Activated T-cell treated with anti-CD3 and anti-CD28 coated beads for 4 hours (primary cell): ENCODE measurements at regions not wholly inside any gene's neighbourhood (a gene's known extent, or its start where the extent isn't known, plus 50 kb on each side); places are given as distances from the start of the nearest gene placed in this dataset.
"Not testable (repeated sequence)": the region's sequence is repeated elsewhere in the genome, so short reads cannot be mapped to it uniquely, and the experiment has no call there.

ENCODE experiments used
- DNase-seq: peaks from one replicate; pipeline ENCODE4 v3.0.0-alpha.2; 2020

DNA sequence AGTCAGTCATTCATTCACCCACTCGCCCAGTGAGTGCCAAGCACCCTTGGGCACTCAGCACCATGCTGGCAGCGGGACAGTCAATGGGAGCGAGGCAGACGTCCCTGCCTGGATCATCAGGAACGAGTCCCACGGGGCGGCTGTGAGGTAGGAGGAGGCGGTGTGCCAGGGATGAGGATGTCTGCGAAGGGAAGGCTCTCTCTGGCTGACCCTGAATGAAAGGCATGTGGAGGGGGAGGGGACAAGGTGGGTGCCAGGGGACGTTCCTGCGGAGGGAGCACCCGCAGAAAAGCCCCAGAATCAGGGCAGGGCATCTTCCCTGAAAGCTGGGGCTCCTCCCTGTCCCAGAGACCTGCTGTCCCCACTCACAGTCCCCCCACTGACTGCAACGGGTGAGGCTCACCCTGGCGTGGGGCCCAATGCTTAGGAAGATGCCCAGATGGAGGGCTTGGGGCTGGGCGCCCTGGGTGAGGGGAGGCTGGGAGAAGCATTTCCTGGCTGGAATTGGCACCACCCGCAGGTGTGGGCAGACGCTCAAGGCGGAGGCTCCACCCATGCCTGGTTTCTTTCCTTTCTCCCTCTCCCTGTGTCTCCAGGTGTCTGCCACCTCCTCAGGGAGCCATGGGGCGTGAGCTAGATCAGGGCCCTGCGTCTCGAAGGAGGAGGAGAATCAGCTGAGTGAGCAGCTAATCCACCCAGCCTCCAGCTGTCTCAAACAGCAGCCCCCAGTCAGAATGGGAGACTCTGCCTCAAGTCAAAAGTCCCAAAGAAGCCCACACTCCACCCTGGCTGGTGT lies 179.0 kb upstream of the PPP1R26 start:
- DNase-seq, result no peak

DNA sequence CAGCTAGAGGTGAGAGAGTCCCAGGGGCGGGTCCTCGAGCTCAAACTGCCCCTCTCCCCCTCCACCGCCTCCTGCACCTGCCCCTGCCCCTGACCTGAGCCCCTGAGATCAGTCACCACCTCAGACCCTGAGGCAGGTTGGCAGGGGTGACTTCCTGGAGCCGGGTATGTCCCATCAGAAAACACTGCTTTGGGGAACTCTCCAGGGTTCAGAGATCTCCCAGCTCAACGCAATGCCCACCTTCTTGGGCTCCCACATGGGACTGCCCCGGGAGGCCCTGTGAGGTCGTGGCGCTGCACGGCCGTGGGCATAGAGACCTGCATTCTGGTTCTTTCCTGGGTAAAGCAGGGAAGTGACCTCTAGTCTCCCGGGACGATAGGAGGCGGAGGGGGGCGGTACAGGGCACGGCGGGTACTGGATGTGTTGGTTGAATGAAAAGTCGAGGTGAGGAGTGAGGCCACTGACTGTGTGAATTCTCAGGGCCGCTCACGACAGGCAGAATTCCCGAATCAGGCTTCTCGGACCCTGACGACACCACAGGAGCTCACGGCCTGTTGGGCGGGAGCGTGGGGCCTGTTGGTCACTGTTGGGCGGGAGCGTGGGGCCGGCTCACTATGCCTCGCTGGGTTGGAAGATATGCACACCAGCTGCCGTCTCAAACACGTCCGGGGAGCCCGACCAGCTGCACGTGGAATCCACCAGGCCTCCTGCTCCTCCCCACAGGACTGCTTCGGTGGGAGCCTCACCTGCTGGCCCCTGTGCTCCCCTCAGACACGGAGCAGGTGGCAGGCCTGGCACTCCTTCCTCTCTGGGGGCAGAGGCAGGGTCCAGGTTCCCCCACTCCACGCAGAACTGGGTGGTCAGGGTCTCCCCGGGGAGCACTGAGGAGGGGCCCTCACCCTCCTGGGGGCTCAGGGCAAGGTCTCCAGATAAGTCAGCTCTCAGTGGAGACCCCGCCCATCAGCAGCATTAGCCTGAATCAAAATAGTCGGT lies 178.0 kb upstream of the PPP1R26 start:
- DNase-seq, result no peak

DNA sequence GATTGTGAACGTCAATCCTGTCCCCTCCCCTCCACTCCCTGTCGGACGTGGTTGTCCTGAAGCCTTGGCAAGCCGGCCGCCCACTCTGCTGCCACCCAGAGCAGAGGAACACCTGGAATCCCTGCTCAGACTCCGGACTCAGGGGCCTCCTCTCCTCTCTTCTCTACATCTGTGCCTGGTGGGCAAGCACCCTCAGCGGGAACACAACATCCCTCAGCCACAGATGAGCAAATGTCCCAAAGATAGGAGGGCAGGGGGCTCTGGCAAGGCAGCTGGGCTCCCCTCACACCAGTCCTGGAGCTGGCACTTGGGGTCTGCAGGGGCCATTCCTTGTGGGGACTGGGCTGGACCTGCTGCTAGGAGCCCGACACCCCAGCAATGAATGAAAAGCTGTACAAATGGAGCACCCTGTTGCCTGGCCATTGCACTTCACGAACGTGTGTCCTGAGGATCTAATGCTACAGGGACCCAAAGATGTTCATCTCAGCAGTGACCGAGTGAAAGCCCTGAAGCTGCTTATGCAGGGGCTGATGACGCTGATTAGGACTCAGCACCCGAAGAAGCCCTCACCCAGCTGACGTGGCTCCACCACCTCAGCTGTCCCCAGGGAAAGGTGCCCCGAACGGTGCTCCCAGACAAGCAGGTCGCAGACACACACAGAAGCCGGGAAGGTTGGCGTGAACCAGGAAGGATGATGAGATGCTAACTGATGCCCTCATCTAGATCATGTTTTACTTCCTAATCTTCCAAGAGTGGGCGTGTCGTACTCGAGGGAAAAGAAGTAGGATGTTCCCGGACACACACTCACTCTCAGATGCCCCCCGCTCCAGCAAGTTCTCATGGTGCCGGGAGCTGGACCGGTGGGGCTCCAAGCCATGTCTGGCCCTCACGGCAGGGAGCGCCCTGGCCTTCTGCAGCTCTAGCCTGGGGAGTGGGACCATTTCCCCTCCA lies 177.0 kb upstream of the PPP1R26 start:
- no peak for DNase-seq

DNA sequence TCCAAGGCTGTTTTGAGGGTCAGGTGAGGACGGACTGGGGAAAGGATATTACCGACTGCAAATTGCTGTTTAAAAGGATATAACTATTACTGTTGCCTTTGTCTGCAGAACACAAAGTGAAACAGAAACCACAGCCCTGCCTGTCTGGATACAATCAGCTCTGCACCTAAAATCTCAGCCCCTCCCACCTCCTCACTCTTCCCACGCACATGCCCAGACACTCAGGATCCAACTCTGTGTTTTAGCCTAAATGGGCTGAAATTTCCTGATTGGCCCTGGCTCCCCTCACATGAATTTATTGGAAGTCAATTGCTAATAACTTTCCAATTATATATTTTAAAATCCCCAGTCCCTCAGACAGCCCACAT lies 176.3 kb upstream of the PPP1R26 start:
- DNase-seq, result no peak

DNA sequence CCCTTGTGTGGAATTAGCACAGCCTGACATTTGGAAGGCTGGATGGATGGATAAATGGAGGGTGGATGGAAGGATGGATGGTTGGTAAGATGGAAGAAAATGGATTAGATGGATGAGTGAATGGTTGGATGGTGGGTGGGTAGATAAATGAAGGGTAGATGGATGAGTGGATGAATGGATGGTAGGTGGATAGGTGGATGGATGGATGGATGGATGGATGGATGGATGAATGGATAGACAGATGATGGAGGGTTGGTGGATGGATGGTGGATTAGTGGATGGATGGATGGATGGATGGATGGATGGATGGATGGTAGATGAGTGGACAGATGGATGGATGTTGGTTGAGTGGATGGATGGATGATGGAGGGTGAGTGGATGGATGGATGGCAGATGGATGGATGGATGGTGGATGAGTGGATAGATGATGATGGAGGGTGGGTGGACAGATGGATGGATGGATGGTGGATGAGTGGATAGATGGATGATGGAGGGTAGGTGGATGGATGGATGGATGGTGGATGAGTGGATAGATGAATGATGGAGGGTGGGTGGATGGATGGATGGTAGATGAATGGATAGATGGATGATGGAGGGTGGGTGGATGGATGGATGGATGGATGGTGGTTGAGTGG lies 175.6 kb upstream of the PPP1R26 start:
- no peak for DNase-seq

DNA sequence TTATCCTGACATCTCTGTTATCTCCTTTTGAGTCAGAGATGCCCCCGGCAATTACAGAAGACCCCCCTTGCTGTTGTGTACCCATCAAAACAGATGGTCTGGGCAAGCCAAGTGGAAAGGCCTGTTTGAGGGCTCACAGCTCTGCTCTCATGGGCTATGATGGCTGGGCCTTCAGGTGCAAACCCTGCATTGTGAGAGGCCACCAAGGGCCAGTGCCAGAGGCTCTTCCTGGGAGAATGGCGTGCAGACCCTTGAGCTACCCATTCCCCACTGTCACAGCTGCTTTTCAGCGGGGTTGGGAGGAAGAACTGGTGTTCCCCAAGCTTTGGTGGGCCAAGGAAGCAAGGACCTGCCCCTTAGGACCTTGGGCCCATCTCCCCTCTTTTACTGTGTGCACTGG lies 174.7 kb upstream of the PPP1R26 start:
- no peak for DNase-seq

DNA sequence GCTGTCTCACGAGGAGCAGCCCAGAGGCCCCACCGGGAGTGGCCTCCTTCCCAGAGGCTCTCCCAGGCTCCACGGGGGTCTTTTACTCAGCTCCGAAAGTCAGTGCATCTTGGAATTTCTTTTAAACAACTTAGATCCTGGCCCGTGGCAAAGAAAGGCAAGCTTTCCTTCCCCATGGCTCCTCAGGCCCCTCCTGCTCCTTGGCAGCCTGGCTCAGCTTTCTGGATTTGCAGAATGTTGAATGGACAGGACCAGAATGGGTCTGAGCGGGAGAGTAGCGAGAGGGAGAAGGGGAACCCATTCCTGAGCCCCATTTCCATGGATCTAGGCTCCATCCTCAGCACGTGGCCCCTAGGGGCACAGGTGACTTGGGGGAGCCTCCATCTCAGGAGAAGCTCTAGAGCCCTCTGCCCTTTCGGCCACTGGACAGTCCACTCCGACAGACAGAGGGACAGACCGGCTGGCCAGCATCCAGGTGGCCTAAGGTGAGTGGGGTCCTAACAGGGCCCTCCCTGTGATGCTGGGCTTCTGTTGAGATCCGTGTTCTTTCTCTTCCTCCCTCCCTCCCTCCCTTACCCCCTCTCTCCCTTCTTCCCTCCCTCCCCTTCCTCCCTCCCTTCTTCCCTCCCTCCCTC lies 173.9 kb upstream of the PPP1R26 start:
- DNase-seq, result no peak

DNA sequence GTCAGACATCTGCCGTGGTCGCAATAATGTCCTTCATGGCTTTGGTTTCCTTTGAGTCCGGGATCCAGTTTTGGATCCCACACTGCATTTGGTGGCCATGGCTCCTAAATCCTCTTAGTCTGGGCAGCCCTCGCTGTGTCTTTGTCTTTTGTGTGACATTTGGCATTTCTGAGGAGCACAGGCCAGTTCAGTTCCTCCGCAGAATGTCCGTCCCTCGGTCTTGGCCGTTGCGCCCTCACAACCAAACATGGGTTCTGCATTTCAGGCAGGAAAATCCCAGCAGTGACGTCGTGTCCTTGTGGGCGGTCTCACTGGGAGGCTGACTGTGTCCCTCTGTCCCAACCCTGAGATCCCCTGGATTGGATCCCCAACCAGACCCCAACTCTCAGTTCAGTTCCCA lies 172.9 kb upstream of the PPP1R26 start:
- DNase-seq, result no peak

DNA sequence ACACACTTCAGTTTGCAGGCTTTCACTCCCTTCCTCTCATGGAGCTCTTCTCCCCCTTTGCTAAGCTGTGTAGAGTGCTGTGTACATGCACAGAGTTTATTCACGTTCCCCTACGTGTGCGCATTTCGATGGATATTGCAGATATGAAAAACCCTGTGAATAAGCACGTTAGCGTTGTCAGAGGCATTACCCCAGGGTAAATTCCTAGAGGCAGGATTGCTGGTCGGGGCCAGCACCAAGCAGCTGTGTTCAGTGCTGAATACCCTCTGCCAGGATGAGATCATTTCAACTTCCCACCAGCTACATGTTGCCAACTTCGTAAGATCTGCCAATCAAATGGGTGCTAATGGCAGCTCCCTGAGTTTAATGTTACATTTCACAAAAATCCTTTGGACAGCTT lies 172.3 kb upstream of the PPP1R26 start:
- no peak for DNase-seq

DNA sequence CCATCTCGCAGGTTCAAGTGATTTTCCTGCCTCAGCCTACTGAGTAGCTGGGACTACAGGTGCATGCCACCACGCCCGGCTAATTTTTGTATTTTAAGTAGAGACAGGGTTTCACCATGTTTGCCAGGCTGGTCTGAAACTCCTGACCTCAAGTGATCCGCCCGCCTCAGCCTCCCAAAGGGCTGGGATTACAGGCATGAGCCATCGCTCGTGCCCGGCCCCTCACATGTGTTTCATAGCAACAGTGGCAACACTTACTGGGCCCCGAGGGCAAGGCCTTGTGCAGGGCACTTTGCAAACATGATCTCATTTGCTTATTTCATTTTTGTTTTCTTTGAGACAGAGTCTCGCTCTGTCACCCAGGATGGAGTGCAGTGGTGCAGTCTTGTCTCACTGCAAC lies 171.7 kb upstream of the PPP1R26 start:
- not testable (repeated sequence) for DNase-seq

DNA sequence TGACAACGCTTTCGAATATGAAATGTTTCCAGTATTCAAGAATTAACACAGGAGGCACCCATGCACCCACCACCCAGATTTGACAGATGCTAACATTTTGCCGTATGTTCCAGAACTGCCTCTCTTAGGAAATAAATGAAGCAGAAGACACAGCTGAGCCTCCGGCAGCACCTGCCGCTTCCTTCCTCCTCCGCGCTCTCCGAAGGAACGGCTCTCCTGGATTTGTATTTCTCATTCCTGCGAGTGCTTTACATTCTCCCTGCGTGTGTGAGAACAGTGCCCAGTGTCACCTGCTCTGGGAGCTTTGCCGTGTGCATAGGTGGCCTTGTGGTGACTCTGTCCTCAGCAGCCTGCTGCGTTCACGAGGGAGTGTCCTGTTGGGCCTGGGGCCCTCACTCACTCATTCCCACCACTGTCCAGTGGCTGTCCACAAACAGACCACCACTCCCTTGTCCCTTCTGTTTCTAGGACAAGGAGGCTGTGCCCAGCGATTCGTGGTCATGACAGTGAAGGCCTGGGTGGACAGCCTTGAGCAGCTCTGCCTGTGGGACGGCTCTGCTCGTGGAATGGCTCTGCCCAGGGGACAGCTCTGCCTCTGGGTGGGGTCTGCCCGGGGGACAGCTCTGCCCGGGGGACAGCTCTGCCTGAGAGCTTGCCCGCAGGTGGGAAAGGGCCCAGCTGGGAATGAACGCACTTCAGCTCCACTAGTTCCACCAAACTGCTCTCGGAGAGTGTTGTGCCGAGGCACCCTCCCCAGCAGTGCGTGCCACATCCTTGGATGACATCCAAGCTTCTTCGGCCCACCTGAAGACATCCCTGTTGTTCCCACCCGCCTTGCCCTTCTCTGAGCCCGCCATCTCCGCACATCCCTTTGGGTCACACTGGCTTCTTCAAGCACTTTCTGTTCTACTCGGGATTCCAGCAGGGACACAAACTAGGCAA lies 170.5 kb upstream of the PPP1R26 start:
- DNase-seq, result no peak

DNA sequence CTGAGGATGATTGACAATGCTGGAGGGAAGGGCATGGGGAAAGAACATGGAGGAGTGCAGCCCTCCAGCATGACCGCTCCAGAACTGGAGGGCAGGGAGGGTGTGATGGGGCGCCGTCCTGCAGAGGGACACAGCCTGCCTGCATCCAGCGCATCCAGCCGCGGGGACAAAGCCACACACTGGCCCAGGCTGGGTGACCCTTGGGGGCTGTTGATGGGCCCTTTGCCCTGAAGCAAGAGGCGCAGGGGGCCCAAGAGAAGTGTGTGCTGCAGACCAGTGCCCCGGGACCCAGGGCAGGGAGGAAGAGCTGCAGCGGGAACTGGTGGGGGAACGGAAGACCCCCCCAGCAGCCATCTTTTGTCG lies 169.8 kb upstream of the PPP1R26 start:
- DNase-seq, result no peak

DNA sequence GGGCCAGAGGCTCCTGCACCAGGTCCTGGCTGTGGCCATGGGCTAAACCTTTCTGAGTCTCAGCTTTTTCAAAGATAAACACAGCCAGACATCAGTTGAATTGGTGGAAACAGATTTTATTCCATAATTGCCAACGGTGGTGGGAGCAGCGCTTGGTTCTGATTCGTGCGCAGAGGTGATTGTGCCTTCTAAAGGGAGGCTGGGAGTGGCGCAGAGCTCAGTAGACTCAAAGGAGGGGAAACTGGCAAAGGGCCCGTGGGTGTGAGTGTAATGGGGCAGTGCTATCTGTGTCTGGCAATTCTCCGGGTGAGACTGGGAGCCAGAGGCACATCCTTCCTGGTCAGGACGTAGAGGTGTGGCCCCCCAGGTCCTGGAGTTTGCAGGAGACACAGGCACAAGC lies 169.4 kb upstream of the PPP1R26 start:
- DNase-seq, result no peak

DNA sequence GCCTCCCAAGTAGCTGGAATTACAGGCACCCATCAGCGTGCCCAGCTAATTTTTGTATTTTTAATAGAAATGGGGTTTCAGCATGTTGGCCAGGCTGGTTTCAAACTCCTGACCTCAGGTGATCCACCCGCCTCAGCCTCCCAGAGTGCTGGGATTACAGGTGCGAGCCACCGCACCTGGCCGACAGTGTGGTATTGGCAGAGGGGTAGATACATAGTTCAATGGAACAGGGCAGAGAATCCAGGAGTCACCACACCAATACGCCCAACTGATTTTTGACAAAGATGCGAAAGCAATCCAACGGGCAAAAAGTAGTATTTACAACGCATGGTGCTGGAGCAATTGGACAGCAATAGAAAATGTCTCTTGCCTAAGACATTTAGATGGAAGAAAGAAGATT lies 164.0 kb upstream of the PPP1R26 start:
- no peak for DNase-seq

DNA sequence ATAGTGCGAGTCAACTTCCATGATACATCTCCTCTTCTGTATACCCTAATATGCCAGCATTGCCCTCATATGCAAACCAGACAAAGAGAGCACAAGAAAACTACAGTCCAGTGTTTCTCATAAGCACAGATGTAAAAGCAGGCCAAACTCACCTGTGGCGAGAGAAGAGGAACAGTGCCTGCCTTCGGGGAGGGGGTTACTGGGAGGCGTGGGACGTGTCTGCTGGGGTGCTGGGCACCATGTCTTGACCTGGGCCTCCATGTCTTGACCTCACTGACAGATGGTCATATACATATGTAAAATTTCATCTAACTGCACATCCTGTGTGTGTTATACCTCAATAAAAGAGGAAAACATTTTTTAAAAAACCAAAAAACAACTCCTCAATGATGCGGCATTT lies 159.3 kb upstream of the PPP1R26 start:
- DNase-seq, result no peak

DNA sequence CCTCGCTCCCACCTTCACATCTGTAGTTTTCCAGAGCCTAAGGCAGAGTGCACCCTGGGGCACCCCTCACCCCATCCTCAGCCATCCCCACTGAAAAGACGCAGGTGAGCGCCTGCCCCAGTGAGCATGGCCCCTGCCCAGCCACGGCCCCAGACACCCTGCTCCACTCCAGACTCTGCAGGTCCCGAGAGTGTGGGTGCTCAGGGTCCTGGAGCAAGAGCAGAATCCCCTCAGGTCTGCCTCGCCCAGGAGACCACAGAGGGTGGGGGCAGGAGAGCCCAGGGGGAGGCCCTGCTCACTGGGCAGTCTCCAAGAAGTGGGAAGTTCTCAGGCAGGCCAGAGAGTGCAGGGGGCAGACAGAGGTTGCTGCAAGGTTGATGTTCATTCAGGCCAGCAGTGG lies 158.6 kb upstream of the PPP1R26 start:
- no peak for DNase-seq

DNA sequence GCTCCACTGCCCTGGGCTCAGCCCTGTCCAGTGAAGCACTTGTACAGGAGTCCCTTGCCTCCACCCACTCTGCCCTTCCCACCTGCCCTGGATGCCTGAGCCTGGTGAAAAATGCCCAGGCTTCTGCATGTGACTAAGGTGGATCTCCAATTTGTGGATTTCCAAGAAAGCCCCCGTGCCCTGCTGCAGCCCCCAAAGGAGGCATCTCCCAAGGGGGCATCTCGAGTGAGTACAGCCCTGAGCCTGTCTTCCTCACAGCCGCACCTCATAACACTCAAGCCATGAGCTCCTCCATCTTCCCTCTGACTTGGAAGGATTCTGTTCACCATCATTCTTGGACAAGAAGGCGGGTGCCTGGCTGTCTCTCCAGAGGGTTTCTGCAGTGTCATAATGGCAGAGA lies 158.0 kb upstream of the PPP1R26 start:
- DNase-seq, result no peak

DNA sequence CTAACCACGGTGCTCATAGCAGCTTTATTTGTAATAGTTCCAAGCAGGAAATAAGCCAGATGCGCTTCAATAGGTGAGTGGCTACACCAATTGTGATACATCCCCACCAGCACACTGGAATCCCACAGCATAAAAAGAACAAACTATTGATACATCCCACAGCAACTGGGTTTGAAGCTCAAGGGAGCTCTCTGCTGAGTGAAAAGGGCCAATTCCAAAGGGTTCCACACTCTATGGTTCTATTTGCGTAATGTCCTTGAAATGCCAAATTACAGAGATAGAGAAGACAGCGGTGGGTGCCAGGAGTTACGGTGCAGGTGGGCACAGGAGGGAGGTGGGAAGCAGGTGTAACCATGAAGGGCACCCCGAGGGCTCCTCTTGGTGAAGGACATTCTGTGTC lies 155.3 kb upstream of the PPP1R26 start:
- DNase-seq, result no peak

DNA sequence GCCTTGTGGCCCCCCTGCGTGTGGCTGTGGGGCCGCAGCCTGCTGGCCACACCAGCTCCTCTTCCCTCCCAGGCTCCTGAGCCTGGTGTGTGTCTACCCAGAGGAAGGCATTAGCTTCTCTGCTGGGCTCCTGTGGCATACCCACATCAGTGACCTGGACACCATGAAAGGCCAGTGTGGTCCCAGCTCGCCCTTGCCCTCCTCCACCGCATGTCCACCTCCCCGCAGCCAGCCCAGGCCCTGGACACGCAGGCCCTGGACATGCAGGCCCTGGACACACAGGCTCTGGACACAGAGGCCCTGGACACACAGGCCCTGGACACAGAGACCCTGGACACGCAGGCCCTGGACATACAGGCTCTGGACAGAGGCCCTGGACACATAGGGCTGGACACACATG lies 153.4 kb upstream of the PPP1R26 start:
- DNase-seq, result no peak

DNA sequence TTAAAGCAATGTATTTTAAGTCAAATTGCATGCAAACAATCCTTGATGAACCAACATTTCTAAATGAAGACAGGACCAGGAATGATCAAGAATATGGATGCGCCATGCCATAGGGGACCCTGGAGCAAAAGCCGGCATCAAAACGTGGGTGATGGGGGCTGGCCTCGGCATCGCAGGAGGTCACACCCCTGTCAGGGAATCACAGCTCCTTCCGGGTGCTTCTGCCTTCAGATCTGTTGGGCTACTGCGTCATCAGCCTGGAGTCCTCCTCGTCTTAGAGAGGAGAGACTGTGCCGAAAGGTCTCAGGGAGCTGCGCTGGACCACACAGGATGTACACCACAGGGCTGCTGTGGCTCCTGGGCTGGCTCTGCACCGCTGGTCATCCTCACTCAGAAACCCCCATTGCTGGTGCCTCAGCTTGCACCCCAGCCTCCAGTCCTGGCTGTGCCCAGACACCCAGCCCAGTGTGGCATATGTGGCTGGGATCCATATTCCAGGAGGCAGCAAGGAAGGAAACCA lies 152.9 kb upstream of the PPP1R26 start:
- no peak for DNase-seq
